ENCODE measurements at regions not wholly inside any gene's neighbourhood (a gene's known extent, or its start where the extent isn't known, plus 50 kb on each side); places are given as distances from the start of the nearest gene placed in this dataset.
"Not testable (repeated sequence)": the region's sequence is repeated elsewhere in the genome, so short reads cannot be mapped to it uniquely, and the experiment has no call there.

DNA sequence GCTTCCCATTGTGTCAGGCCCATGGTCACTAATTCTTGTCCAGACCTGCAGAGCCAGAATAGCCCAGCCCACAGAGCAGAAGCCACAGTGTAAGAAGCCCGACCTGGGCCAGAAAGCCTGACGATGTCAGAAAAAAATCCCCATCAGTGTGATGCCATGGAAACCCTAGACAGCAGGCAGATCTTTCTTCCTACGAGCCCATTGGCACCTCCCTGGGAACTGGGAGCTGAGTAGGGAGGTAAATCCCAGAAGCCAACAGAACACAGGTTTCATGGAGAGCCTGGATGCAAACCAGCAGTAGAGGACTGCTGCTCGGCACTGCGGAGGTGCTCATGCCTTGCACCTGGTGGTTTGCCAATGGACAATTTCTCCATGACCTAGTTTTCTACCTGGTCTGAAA is 82.2 kb upstream of the SLC22A16 start:
- no peak for DNase-seq (ENCODE audit: low read depth)

DNA sequence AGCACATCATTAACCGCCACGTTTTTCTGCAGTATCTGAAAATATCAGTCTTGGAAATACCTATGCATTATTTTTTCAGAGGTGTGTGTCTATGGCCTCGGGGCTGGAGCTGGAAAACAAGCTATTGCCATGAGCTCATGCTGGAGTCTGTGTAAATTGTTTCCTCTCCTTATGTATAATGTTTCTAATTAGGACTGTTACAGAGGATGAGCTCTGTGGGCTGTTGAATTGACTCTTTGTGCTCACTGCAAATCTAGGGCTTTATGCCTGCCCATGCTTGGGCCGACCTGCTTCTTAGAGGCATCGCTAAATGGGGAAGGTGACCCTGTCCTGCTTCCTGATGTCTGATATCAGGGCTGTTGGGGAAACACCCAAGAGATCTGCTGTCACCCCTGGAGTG is 80.8 kb upstream of the SLC22A16 start:
- DNase-seq (ENCODE audit: low read depth): no peak

DNA sequence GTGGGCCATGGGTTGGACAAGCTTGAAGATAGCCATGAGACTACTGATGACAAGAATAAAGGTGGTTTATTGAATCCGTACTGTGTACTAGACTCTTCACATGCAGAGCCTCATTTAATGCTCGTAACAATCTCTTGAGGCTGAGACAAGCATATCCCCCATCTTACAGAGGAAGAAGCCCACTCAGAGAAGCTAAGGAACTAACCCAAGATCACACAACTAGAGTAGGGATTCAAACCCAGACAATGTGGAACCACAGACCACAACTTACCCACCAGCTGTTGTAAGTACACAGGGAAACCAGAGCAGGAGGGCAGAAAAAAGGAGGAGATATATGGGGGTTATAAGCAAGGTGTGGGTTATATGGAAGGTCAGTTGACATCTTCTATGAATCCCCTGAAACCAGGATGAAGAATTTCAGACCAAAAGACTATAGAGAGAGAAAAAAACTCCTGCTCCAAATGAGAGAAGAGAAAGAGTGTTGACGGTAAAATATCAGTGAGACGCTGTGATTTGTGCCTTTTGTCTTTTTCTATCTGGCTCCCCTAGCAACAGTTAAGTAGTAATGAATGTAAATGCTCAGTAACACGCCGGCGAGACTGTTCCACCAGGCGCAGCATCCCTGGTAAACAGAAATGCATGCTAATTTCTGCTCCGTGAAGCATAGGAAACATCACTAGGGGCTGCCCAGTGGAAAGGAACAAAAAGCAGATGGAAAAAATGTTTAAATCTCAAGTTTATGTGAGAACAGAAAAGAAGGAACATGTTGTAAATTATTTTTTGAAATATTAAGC is 80.1 kb upstream of the SLC22A16 start:
- no peak for DNase-seq (ENCODE audit: low read depth)

DNA sequence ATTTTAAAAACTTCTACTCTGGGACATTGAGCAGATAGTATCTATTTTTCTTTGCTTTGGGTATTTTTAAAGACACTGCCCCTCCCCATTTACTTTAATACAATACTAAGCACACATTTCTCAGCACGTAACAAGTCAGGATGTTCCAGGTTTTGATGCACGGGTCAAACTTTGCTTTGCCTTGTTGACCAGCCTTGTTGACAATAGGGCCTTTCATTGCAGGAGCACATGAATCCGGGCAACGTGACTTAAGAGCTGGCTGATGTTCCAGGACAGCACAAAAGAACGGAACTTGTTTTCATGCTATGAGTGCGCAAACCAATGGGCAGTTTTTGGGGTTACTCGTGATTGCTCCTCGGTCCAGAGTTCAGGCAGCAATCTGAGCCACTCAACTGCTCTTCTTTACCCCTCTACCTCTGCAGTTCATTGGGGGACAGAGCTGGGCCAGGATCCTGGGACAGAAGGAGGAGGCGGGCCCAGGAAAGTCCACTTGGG is 78.6 kb upstream of the SLC22A16 start:
- DNase-seq (ENCODE audit: low read depth): no peak

DNA sequence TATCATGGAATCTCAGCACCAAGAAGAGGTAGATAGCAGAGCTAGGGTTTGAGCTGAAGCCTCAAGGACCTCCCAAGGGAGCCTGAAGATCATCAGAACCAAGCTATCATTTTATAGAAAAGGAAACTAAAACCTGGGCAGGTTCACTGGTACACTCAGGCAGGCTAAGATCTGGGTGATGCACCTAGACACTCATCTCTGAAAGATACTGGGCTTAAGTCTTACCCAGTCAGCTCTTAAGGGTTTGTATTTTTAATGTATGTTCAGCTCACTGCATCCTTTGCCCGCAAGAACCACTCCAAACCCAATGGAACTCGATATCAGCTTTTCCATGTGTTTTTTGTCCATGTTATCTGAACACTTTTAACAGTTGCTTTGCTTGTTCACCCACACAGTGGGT is 78.0 kb upstream of the SLC22A16 start:
- no peak for DNase-seq (ENCODE audit: low read depth)

DNA sequence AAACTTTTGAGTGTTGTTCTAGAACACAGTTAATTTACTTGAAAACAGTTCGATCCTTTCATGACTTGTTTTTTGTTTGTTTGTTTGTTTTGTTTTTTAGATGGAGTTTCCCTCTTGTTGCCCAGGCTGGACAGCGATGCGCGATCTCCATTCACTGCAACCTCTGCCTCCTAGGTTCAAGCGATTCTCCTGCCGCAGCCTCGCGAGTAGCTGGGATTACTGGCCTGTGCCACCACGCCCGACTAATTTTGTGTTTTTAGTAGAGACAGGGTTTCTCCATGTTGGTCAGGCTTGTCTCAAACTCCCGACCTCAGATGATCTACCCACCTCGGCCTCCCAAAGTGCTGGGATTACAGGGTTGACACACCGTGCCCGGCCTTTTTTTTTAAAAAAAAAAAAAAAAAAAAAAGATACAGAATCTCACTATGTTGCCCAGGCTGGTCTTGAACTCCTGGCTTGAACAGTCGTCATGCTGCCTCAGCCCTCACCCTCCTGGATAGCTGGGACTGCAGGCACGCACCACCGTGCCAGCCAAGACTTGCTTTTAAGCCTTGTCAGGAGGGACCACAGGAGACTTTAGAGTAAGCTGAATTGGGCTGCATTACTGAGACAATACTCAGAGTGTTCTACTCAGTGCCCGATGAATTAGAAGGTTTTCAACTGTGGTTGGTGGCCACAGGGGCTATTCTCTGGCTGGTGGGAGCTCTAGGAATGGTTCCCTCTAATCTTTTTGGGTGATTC is 76.7 kb upstream of the SLC22A16 start:
- DNase-seq (ENCODE audit: low read depth): no peak

DNA sequence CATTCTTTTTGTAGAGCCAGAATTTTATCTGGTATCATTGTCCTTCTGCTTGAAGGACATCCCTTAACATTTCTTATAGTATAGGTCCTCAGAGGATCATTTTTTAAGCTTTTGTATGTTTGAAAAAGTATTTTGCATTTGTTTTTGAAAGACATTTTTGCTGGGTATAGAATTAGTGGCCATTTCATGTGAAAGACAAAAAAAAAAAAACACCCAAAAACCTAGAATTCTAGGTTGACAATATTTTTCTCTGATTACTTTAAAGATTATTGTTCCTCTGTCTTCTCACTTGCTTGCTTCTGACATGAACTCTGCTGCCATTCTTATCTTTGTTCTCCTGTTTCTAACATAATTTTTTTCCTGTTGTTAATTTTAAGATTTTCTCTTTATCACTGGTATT is 75.7 kb upstream of the SLC22A16 start:
- no peak for DNase-seq (ENCODE audit: low read depth)

DNA sequence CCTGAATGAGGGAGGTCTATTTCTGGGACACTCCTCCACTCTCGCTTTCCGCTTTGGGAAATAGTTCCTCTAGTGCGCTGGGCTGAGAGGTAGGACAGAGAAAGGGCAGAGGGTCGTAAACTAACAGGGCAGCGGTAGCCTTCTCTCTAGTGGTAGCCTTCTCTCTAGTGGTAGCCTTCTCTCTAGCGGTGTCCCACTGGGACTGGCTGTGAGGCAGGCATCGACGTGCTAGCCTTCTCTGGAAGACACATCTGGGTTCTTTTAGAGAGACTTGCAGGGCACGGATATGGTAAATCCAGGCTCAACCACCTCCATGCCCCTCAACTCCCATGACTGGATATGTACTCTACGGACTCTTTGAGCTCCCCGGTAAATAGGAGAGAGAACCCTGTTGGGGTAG is 74.7 kb upstream of the SLC22A16 start:
- no peak for DNase-seq (ENCODE audit: low read depth)

DNA sequence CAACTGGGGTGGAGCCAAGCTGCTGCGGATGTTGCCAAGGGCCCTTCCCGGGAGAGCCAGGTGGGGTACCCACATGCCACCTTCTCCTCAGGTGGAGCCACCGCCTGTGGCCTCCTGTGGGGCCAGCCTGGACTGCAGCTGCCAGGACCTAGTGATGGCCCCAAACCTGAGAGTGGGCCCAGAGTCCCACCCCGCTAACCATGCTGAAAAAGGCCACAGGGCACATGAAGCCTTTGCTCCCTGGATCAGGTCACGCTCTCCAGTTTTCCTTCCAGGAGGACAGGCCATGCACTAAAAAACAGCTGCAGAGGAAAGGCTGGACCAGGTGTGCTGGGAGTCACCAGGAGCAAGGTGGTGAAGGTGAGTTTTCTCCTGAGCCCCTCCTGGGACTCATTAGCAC is 73.9 kb upstream of the SLC22A16 start:
- no peak for DNase-seq (ENCODE audit: low read depth)

DNA sequence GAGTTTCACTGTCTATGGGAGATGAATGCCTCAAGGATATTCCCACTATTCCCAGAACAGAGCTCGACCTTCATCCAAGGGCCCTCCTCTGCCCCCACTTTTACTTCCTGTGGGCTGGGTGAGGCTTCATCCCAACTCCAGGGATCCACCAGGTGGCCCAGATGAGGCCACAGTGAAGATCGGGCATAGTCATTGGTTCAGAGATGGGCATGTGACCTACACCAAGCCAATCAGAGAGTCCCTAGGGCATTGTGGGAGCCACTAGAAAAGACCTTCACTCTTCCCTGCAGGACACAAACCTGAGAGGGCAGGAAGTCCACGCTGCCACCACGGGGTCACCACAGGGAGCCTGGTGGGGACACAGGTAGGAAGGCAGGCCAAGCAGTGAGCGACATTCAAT is 72.9 kb upstream of the SLC22A16 start:
- DNase-seq (ENCODE audit: low read depth): no peak

DNA sequence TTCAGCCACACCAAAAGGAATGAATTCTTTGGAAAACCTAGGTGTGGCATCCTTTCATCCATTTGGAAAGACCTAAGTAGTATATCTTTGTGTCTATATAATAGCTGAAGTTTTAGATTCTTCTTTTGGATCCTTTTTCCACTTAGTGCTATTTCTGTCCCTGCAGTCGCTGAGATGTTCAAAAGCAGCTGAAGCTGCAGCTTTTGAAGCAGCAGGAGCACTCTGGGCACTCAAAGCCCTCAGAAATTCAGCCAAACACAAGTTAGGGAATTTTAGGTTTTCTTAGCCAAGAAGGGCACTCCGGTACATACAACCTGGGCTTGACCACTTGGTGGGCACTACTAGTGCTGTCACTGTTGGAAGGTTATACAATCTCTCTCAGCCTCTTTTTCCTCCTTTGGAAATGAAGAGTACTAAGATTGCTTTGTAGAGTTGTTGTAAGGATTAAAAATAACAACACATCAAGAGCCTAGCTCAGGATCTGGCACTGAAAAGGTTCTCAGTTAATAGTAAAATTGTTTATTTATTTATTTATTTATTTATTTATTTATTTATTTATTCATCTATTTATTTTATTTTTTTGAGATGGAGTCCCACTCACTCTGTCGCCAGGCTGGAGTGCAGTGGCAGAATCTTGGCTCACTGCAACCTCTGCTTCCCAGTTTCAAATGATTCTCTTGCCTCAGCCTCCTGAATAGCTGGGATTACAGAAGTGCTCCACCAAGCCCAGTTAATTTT is 71.9 kb upstream of the SLC22A16 start:
- DNase-seq (ENCODE audit: low read depth): no peak

DNA sequence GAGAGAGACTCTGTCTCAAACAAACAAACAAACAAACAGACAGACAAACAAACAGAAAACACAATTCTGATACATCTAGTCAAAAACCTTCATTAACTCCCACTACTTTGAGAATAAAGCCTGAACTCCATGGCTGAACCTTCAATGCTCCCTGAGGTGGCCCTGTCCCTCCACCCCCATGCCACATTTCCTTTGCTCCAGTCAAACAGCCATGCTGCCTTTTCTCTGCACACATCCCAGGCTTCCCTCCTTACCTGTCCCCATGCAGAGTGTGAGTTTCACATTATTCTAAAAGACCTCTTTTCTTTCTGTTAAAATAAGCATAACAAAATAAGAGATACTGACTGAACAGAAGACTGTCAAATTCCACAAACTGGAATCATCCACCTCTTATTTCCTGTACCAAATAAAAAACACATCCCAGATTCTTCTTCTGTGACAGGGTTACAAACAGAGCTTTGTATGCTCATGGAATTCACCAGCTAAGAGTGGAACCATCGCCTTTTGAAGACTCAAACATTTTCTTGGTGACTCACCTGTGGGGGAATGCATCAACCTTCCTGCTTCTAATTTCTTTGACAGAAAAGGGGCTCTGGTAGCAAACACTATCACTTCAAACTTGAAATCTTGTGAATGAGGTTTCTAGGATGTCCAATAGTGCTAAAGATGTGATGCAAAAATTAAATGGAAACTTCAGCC is 71.0 kb upstream of the SLC22A16 start:
- no peak for DNase-seq (ENCODE audit: low read depth)

DNA sequence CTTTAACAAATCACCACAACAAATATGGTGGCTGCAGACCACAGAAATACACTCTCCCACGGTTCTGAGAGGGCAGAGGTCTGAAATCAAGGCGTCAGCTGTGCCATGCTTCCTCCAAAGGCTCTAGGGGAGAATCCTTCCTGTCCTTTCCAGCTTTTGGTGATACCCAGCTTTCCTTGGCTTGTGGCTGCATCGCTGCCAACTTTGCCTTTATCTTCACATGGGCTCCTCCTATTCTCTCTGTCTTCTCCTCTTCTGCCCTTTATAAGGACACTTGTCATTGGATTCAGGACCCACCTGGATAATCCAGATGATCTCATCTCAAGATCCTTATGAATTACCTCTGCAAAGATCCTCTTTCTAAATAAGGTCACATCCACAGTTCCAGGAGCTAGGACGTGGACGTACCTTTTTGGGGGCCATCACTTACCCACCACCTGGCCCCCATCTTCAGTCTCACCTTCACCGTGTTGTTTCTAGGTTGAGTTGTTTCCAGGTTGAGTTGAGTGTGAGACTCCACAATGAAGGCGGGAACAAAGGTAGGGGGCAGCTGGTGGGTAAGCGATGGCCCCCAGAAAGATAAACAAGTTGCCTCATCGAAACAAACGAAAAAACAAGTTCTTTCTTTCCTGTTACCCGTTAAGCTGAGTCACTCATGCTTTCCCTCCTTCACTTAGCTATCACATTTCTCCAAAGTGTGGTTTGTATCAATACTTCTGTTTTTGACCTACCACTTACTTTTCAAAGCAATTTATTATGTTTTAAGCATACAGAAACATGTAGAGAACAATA is 68.9 kb upstream of the SLC22A16 start:
- no peak for DNase-seq (ENCODE audit: low read depth)

DNA sequence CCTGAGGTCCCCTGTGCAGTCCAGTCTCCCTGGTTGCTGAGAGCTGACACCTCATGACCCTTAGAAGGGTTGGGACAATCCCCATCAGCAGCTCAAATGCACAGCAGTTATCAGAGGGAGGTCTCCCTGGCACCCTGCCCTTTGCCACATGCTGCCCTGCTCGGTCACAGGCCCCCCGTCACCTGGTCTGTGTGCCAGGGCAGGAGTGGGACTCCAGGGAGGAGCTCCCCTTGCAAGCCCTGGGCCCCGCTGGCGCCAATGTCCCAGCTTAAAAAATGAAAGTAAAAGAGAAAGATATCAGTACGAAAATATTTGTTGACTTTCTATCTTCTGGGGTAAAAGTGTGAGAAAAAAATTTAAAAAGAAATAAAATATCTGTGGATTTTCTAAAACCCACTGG is 68.1 kb upstream of the SLC22A16 start:
- no peak for DNase-seq (ENCODE audit: low read depth)

DNA sequence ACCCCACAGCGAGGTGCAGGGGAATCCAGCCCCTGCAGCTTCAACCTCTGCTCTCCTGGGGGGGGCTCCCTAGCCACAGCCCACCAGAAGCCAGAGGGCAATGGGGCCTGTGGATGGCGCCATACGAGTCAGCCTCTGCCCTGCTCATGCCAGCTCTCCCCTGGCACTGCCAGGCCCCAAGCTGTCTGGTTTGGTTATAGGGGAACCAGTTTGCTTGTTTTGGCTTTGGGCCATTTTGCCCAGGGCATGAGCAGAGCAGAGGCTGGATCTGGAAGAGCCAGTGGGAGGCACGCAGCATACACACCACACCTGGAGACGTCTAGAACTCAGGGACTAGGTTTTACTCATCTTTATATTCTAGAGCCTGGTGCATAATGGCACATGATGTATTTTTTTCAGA is 66.7 kb upstream of the SLC22A16 start:
- no peak for DNase-seq (ENCODE audit: low read depth)

DNA sequence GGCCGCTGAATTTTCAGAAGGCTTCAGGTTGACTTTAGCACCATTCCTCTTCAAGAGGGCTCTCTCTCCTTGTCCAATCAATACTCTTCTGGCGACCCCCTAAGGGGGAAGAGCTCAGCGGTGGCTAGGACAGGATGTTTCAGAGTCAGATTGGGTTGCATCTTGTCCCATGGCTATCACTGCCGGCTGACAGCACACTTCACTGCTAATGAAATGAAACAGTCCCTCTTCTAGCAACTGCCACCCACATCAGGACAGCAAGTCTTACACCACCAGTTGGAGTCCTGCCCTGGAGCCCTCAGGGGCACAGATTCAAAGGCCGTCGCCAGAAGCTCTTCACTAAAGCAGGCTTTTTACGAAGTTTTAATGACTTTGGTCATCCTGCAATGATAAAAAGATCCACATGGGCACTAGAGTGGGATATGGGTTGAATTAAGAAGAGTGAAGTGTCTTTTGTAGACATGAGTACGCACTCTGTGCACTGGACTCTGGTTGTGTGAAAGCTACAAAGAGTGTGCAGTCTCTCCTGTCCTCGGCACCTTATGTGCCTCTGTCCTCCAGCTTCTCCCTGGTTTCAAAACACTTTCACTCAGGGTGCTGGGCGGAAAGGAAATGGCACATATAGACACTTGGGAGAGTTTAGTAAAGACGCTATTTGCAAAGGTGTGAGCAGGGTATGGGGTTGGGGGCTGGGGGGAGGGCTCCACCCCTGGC is 66.1 kb upstream of the SLC22A16 start:
- no peak for DNase-seq (ENCODE audit: low read depth)

DNA sequence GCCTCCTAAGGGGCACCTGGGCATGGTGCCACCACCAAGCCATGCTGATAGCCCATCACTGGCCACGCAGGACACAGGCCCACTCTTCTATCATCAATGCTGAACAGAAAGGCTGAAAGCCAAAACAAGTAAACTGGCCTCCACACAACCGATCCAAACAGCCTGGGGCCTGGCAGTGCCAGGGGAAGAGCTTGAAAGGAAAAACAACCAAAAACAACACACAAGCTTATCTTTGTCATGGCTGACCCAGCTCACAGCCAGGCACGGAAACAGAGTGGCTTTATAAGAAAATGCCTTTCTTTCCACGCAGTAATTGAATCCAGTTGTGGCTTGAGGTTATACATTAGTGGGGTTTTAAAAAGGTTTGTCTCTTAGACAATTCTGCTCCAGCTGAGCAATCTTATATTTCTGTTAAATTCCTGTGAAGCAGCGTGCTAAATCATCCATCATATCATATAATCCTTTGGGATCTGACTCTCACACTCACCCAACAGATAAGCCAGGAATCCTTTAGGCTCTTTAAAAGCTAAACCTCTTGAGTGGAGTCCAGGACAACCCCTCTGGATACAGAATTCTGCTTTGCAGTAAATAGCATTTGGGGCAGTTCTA is 65.4 kb upstream of the SLC22A16 start:
- DNase-seq (ENCODE audit: low read depth): no peak

DNA sequence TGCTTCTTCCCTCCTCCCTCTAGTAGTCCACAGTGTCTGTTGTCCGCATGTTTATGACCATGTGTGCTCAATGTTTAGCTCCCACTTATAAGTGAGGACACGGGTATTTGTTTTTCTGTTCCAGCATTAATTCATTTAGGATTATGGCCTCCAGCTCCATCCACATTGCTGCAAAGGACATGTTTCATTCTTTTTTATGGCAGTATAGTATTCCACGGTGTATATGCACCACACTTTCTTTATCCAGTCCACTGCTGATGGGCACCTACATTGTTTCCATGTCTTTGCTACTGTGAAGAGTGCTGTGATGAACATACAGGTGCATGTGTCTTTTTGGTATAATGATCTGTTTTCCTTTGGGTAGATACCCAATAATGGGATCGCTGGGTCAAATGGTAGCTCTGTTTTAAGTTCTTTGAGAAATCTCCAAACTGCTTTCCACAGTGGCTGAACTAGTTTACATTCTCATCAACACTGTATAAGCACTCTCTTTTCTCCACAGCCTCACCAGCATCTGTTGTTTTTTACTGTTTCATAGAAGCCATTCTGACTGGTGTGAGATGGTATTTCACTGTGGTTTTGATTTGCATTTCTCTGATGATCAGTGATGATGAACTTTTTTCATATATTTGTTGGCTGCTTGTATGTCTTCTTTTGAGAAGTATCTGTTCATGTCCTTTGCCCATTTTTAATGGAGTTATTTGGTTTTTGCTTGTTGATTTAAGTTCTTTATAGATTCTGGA is 63.0 kb upstream of the SLC22A16 start:
- not testable (repeated sequence) for DNase-seq (ENCODE audit: low read depth)

DNA sequence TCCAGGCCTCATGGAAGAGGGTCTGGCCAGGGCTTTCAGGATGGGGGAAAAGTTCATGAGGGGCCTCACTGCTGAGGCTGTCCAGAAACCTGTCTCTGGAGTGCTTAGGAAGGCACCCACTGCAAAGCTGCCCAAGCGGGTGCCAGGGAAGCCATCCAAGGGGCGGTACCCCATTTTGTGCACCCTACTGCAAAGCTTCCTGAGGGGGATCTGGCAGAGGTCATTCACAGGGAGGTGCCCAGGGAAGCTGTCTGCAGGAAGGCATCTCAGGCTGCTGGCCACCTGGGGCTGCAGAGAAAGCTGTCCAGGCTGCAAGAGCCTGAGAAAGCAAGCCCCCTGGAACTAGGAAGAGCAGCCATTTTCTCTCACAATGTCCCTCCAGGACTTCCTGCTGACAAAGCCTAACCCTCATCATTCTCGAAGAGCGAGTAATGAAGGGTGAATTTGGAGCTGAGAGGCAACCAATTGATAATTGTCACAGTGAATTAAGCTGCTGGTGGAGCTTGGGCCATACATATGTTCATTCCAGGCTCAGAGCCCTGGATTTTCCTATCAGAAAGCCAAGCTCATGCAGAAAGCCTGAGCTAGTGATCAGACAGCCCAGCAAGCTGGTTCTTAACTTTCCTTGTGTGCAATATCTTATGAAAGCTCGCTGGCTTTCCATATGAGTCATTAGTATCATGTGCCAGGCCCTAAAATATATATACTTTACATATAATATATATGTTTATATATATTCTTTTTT is 62.2 kb upstream of the SLC22A16 start:
- no peak for DNase-seq (ENCODE audit: low read depth)

All from activated T-cell treated with anti-CD3 and anti-CD28 coated beads for 48 hours (primary cell).